ENCODE measurements at regions not wholly inside any gene's neighbourhood (a gene's known extent, or its start where the extent isn't known, plus 50 kb on each side); places are given as distances from the start of the nearest gene placed in this dataset.
"Not testable (repeated sequence)": the region's sequence is repeated elsewhere in the genome, so short reads cannot be mapped to it uniquely, and the experiment has no call there.

- DNase-seq (ENCODE audit: low spot score): no peak
Measured at GRCh38 chr9:108039012-108039411, 549.4 kb upstream of the KLF4 start.

GRCh38 chr9:108035487-108035886 is 545.9 kb upstream of the KLF4 start:
- DNase-seq (ENCODE audit: low spot score): no peak

- DNase-seq (ENCODE audit: low spot score): no peak
Measured at GRCh38 chr9:108033976-108034964, 544.7 kb upstream of the KLF4 start.

- not testable (repeated sequence) for DNase-seq (ENCODE audit: low spot score)
Measured at GRCh38 chr9:108032079-108032478, 542.5 kb upstream of the KLF4 start.

GRCh38 chr9:108031221-108031620 is 541.7 kb upstream of the KLF4 start:
- not testable (repeated sequence) for DNase-seq (ENCODE audit: low spot score)

- DNase-seq (ENCODE audit: low spot score): not testable (repeated sequence)
Measured at GRCh38 chr9:108026718-108027117, 537.1 kb upstream of the KLF4 start.

- no peak for DNase-seq (ENCODE audit: low spot score)
Measured at GRCh38 chr9:108024604-108025003, 535.0 kb upstream of the KLF4 start.

- no peak for DNase-seq (ENCODE audit: low spot score)
Measured at GRCh38 chr9:108022246-108022935, 532.8 kb upstream of the KLF4 start.

GRCh38 chr9:108021096-108021710 is 531.6 kb upstream of the KLF4 start:
- no peak for DNase-seq (ENCODE audit: low spot score)

GRCh38 chr9:108019821-108020220 is 530.3 kb upstream of the KLF4 start:
- no peak for DNase-seq (ENCODE audit: low spot score)

GRCh38 chr9:108017671-108018070 is 528.1 kb upstream of the KLF4 start:
- DNase-seq (ENCODE audit: low spot score): no peak

- no peak for DNase-seq (ENCODE audit: low spot score)
Measured at GRCh38 chr9:108016446-108016845, 526.9 kb upstream of the KLF4 start.

GRCh38 chr9:108015690-108016089 is 526.1 kb upstream of the KLF4 start:
- no peak for DNase-seq (ENCODE audit: low spot score)

GRCh38 chr9:108014353-108014752 is 524.8 kb upstream of the KLF4 start:
- DNase-seq (ENCODE audit: low spot score): no peak

- DNase-seq (ENCODE audit: low spot score): no peak
Measured at GRCh38 chr9:108012886-108013665, 523.5 kb upstream of the KLF4 start.

- DNase-seq (ENCODE audit: low spot score): no peak
Measured at GRCh38 chr9:108012405-108012804, 522.8 kb upstream of the KLF4 start.

- no peak for DNase-seq (ENCODE audit: low spot score)
Measured at GRCh38 chr9:108003526-108003925, 514.0 kb upstream of the KLF4 start.

GRCh38 chr9:108002371-108002956 is 512.9 kb upstream of the KLF4 start:
- DNase-seq (ENCODE audit: low spot score): no peak

- DNase-seq (ENCODE audit: low spot score): no peak
Measured at GRCh38 chr9:108001237-108001636, 511.7 kb upstream of the KLF4 start.

- no peak for DNase-seq (ENCODE audit: low spot score)
Measured at GRCh38 chr9:107999890-108000289, 510.3 kb upstream of the KLF4 start.

GRCh38 chr9:107999011-107999410 is 509.4 kb upstream of the KLF4 start:
- DNase-seq (ENCODE audit: low spot score): no peak

Measured in H4 (cell line).